Stimulated activated CD8-positive, alpha-beta memory T cell treated with anti-CD3 and anti-CD28 coated beads, Interleukin-12 subunit alpha, Interleukin-12 subunit beta, amount 100 ng/mL, for 4 hours (primary cell): ENCODE measurements at regions not wholly inside any gene's neighbourhood (a gene's known extent, or its start where the extent isn't known, plus 50 kb on each side); places are given as distances from the start of the nearest gene placed in this dataset.

ENCODE experiments used
- DNase-seq: peaks from one replicate; pipeline ENCODE4 v3.0.0-alpha.2; 2020; ENCODE audit warnings: low read depth

DNA sequence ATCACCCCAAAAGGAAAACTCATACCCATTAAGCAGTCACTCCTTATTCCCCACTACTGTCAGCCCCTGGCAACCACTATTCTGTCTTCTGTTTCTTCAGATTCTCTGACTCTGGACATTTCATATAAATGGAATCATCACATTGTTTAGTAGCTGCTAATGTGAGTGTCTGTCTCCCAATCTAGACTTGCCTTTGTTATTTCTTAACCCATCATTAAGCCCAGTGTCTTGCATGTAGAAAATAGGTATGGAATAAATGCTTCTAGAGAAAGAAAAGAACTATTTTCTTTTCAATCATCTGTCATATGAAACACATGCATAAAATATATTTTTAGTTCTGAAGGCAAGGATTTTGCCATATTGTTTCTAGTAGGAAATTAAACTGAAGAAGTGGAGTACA lies 610.0 kb downstream of the PLPP3 start:
- DNase-seq, result no peak

DNA sequence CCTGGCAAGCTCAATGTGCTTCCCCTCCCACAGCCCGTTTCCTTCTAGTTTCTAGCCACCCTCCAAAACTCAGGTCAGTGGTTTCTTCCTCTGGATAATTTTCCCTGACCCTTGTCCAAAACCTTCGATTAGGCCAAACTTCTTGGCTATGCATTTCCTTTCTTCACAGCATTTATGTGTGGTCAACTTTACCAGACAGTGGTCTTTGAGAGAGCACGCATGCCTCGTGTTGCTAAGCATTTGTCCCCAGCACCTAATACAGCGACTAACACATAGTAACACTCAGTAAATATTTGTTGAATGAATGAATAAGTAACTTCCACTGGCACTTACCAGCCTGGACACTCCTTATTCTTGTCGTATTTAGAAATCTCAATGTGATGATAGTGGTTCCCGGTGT lies 610.7 kb downstream of the PLPP3 start:
- DNase-seq, result no peak

GRCh38 chr1:55965981-55966461 lies 613.3 kb downstream of the PLPP3 start:
- no peak for DNase-seq

DNA sequence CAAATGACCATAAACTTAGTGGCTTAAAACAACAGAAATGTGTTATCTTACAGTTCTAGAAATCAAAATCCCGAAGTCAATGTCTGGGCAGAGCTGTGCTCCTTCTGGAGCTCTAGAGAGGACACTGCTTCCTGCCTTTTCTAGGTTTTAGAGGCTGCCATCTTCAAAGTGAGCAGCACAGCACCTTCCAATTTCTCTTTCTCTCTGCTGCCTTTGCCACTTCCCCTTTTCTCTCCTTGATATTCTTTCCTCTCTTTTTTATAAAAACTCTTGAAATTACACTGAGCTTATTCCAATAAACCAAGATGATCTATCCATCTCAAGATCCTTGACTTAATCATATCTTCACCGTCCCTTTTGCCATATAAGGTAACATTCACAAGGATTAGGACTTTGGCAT lies 616.9 kb downstream of the PLPP3 start:
- DNase-seq, result no peak

DNA sequence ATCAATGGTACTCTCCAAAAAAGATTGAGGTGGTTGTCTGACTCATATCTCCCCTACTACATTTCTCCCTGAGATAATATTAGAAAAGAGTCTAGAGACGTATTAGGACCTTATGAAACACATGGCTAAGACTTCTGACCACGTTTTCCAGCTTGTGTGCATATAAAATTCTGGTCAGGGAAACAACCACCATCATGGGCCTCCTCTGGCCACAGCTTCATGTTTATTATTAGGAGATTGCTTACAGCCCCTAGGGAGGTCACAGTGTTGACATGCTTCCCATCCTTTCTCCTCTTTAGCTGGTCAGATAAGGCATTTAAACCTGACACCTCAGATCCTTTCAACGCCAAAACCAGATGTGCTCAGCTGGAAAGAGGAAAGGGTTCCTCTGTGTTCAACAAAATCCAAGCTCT lies 620.2 kb downstream of the PLPP3 start:
- DNase-seq, result no peak

- no peak for DNase-seq
Observed at GRCh38 chr1:55958498-55958897, 620.9 kb downstream of the PLPP3 start.

DNA sequence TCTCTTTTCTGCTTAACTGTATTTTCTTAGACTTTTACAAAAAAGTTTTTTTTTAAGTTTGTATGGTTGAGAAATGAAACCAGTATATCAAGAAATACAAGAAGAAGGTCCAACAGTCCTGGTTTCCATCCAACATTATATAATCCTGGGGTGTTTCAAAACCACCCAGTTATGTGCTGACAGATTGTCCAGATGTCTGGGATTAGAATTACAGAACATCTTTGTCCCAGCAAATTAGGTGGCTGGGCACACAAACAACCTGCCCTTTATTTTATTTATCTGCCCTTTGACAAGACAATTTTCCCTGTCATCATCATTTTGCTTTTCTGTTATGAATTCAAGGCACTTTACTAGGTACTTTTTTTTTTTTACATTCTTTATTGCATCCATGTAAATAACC lies 622.1 kb downstream of the PLPP3 start:
- DNase-seq, result no peak

DNA sequence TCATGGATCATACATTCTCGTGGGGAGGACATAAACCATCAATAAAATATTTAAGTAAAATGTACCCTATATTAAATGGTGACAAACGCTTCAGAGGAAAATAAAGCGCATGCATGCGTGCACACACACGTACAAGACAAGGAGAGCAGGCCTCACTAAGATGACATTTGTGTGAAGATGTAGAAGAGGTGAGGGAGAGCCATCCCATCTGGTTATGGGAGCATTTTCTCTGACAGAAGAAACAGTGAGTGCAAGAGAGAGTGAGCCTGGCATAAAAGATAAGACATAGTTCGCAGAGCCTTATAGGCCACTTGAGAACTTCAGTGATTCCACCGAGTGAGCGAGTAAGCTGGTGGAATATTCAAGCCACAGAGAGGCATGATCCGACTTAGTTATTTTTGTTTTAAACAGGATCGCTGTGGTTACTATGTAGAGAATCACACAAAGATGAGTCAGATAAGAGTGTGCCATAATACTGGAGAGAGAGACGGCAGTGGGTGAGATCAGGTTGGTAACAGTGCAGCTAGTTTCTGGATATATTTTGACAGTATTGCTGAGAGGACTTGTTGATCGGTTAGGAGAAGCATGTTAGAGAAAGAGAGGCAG lies 624.2 kb downstream of the PLPP3 start:
- no peak for DNase-seq

GRCh38 chr1:55951291-55951690 lies 628.1 kb downstream of the PLPP3 start:
- DNase-seq, result no peak

DNA sequence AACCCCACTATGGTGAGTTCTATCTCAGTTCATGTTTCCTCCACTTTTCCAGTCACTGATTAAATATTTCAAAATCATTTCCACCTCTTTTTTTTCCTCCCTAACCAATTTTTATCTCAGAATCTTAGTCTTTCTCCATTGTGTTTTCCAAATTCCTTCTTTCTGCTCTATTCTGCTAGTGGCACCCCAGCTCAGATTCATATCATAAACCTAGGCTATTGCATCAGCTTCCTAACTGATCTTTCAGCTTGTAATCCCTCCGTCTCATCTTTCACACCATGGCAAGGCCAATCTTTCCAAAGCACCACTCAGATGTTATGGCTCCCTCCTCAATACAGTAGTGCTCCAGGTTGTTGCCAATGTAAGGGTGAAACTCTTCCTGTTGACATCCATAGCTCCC lies 631.9 kb downstream of the PLPP3 start:
- DNase-seq, result no peak

- no peak for DNase-seq
Observed at GRCh38 chr1:55943721-55944435, 635.5 kb downstream of the PLPP3 start.

DNA sequence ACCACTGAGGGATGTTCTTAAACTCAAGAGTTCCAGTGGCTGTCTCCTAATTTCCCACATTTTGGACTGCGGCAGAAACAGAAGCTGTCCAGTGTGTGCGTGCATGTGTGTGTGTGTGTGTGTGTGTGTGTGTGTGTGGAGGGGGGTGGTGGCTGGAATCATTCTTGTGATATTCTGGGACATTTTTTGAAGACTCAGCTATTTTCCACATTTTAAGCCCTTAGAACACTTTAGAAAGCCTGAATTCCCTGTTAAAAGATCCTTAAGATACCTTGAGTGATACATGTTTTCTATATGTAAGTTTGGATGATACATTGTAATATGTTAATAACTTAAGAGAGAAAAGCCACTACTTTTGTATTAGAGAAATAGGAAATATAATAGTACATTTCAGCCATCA lies 636.4 kb downstream of the PLPP3 start:
- no peak for DNase-seq

DNA sequence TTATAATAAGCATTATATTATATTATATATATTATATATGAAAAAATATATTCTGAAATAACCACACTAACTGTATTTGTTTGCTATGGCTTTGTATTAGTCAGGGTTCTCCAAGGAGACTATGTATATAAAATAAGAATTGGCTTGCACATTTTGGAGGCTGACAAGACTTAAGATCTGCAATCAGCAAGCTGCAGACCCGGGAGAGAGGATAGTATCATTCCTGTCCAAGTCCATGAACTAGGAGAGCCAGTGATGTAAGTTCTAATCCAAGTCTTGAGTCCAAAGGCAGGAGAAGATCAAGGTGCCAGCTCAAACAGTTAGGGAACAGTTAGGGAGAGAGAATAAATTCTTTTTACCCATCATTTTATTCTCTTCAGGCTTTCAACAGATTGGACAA lies 639.5 kb downstream of the PLPP3 start:
- no peak for DNase-seq

DNA sequence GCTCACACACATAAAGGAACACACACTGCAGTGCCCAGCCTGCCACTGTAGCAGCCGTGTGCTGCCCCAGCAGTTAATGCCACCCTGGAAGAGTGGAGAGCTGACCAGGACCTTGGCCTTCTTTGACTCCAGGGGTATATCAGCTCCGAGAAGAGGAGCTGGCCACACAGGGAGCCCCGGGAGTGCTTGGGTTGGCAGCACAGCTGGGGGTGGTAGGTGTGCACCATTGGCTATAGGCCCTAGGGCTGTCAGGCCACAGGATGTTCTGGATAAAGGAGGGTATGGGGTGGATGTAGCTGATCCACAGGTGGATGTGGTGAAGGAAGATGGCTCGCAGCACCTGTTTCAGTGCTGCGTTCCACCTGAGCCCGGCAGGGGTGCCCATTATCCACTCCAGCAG lies 640.5 kb downstream of the PLPP3 start:
- DNase-seq, result no peak

DNA sequence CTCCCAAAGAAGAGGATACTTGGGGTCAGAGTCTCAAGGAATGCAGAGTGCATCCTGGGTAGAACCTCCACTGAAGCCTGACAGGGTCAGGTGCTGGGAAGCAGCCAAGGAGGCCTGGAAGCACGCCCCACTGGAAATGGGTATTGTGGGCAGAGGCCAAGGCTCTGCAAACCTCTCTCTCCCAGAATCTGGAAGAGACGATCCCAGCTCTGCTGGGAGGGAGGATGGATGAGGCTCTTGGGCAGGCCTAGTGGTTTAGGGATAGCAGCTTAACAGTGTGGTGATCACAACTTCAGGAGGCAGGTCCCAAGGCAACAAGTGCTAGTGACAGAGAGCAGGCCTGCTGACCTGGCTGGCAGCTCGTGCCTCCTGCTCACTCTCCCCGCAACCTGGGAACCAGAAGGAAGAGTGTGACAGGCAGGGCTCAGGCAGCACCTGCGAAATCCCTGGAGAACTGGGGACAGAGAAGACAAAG lies 641.0 kb downstream of the PLPP3 start:
- no peak for DNase-seq

- DNase-seq, result no peak
Observed at GRCh38 chr1:55937840-55938375, 641.5 kb downstream of the PLPP3 start.

DNA sequence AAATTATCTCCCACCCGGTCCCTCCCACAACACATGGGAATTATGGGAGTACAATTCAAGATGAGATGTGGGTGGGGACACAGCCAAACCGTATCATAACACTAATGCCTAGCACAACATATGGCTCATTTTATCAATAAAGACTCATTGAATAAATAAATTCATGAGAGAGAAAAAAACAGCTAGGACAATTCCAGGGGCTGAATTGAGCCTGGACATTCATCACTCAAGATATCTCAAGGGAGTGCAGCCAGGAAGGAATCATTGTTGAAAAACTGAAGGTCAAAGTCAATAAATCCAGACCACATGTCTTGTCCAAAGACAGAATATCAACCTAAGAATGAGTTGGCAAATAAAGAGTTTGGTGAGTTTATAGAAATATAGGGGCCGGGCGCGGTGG lies 644.1 kb downstream of the PLPP3 start:
- no peak for DNase-seq

GRCh38 chr1:55932402-55932801 lies 647.0 kb downstream of the PLPP3 start:
- DNase-seq, result no peak

DNA sequence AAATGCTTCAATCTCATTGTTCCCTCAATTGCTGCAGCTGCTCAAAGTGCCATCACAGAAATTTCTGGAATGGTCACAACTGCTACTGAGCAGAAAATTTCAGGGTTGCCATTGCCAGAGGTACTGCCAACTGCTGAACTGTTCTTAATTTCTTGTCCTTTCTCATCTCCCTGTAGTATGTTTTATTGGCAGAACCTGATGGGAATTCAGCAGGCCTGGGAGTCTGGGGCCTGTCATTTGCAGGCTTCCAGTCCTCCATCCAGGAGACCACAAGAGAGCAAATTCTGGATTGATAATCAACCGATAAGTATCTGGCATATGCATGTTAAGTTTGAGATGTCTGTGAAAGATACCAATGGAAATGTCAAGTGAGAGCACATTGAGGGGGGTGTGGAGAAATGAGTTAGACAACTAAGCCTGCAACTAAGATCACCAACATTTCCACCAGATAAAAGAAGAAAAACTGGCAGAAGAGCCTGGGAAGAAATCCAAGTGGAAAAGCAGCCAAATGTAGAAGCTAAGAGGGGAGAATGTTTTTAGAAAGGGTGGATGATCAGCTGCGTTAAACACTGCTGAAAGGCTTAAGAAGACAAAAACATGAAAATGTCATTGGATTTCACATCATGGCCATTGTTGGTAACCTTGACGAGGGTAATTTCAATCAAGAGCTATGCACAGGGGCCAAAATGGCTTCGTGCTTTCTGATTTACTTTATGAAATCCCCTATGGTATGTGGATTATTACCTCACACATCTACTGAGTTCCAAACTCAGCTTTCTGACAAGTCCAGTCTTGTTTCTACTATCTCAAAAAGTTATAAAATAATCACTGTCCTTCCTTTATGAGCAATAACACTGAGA lies 648.1 kb downstream of the PLPP3 start:
- no peak for DNase-seq

DNA sequence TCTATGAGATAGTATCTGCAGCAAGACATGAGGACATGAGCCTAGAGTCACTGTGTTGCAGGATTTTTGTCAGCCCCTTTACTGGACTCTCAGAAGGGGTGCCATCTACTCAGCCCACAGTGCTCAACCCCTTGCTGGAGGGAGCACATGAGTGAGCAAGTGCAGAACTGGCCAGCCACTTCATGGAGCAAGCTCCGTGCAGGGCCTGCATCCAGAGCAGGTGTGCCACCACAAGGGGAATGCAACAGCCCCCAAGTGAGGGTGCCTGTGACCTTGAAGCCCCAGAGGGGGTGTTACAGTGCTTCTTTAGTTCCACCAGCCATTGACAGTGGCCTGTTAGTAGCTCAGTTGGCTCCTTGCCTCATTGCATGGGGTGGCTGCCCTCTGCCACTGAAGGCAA lies 649.7 kb downstream of the PLPP3 start:
- DNase-seq, result no peak

GRCh38 chr1:55928576-55928975 lies 650.8 kb downstream of the PLPP3 start:
- DNase-seq, result no peak

DNA sequence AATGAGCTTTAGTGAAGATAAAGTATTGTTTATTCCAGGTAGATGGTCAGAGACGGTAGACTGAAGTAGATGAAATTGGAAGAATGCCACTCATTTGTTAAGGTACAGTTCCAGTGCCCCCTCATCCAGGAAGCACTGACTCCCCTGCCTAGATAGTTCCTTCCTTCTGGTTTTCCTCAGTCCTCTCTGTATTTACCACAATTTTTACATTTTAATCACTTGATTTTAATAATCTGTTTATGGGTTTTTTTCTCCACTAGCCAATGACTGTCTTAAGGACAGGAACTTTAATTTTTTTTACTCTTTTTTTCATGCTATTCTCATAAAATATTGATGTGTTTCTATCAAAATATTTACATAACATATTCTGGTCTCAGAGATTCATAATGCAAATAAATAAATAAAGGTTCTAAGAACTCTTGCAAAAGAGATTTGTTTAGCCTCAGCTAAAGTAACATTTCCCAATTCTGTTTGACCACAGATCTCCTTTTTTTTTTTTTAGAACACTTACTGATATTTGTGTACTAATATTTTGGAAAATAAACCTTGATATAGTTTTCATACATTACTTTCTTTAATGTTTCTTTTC lies 651.6 kb downstream of the PLPP3 start:
- DNase-seq, result no peak
